Gastrocnemius medialis (tissue), 4 donors: ENCODE measurements at regions not wholly inside any gene's neighbourhood (a gene's known extent, or its start where the extent isn't known, plus 50 kb on each side); places are given as distances from the start of the nearest gene placed in this dataset.

Experiments used
- CTCF ChIP-seq, 5 experiments: fragments of 450-650 bp in 3 of 5; fragments of 200-600 bp in 2 of 5; sonication (generic) in 2 of 5; IDR thresholded peaks in 4 of 5; conservative IDR thresholded peaks in 1 of 5; 1 replicate in 4 of 5; 2 replicates in 1 of 5; pipeline ENCODE4 v1.5.1; 2016 to 2019; ENCODE audit warnings: antibody characterized with exemption in 5 of 5, mild to moderate bottlenecking in 3 of 5, moderate library complexity in 3 of 5
- POLR2A ChIP-seq, 2 donors: fragments of 450-650 bp; IDR thresholded peaks; one replicate each; pipeline ENCODE4 v1.6.1; 2017; ENCODE audit warnings: antibody characterized with exemption in 2 of 2, mild to moderate bottlenecking in 2 of 2, moderate library complexity in 2 of 2

- no peak for TF ChIP-seq CTCF (IDR thresholded peaks at IDR 0.05 in 4 of 5, conservative IDR thresholded peaks at IDR 0.05 in 1 of 5)
- no peak for TF ChIP-seq POLR2A (IDR thresholded peaks at IDR 0.05)
These were observed 73.8 kb upstream of the THUMPD2 start for GRCh38 chr2:39852831-39853230.
